GM12873 (cell line): ENCODE measurements at regions not wholly inside any gene's neighbourhood (a gene's known extent, or its start where the extent isn't known, plus 50 kb on each side); places are given as distances from the start of the nearest gene placed in this dataset.

Experiments used
- TF ChIP-seq, protein P1 (sequence below): IDR thresholded peaks from 2 replicates; pipeline ENCODE4 v1.5.1; 2012; ENCODE audit warnings: low read depth, mild to moderate bottlenecking, moderate library complexity, low read length, control low read depth; ENCODE audit not compliant: insufficient read depth; ENCODE audit errors: missing control alignments

DNA sequence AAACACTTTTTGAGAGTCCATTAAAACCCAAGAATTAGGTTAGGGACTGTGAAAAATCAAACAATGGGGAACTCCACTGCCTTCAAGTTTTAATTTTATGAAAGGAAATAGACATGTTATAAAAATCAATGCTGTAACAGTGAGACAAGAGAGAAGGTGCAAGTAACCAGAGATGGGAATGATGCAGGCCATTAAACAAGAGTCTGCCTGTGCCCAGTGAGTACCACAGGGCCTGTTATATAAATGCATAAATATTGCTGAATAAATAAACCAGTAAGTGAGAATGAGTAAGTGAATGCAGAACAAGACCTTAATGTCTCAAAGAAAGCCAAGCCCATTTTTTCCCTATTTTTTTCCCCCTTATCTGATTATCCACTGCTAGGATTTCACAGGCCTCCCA, 53.3 kb upstream of the BMP2K start:
- TF ChIP-seq, protein P1, sequence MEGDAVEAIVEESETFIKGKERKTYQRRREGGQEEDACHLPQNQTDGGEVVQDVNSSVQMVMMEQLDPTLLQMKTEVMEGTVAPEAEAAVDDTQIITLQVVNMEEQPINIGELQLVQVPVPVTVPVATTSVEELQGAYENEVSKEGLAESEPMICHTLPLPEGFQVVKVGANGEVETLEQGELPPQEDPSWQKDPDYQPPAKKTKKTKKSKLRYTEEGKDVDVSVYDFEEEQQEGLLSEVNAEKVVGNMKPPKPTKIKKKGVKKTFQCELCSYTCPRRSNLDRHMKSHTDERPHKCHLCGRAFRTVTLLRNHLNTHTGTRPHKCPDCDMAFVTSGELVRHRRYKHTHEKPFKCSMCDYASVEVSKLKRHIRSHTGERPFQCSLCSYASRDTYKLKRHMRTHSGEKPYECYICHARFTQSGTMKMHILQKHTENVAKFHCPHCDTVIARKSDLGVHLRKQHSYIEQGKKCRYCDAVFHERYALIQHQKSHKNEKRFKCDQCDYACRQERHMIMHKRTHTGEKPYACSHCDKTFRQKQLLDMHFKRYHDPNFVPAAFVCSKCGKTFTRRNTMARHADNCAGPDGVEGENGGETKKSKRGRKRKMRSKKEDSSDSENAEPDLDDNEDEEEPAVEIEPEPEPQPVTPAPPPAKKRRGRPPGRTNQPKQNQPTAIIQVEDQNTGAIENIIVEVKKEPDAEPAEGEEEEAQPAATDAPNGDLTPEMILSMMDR: no peak
